GM19463 (cell line): ENCODE measurements at regions not wholly inside any gene's neighbourhood (a gene's known extent, or its start where the extent isn't known, plus 50 kb on each side); places are given as distances from the start of the nearest gene placed in this dataset.
A peak's percentile ranks its signal among the peaks of the same experiment; 100 is the strongest.
"Not testable (repeated sequence)": the region's sequence is repeated elsewhere in the genome, so short reads cannot be mapped to it uniquely, and the experiment has no call there.

Experiments
- ATAC-seq: cut with Tn5 transposase; IDR thresholded peaks from one replicate; pipeline ENCODE4 v1.9.1; 2021; ENCODE audit warnings: mild to moderate bottlenecking, moderate library complexity; ENCODE audit not compliant: unreplicated experiment

DNA sequence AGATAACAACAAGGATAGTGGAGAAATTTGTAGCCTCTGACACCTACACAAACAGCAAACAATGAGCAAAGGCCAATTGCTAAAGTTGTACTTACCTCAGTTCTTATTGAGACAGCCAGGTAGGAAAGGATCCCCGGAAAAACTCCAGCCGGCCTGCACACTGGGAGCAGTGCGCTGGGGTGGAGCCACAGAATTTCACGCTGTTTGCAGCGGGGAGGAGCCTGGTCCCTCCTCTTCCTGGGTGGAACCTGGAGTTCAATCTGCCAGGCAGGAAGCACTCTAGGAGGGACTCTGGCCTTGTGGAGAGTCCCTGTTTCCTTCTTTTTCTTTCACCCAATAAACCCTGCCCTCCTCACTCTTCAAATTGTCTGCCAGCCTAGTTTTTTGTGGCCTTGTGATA, 382.6 kb upstream of the TGIF2LX start:
- ATAC-seq = not testable (repeated sequence)

DNA sequence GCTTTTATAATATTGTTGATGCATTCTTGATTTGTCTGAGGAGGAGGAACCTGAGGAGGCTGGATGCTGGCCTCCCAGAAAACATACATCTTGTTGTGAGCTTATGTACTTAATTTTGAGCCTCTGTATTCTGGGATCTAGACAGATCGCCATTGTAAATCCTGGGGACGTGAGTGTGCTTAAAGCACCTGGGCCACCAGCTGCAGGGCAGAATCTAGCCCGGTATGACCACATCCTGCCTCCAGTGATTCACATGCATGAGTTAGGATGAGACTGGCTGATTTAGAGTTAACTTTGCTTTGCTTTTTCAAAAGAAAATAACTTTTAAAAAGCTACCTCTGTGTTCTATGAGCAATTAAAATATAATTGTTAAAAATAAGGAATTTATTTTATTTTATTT, 364.6 kb upstream of the TGIF2LX start:
- ATAC-seq = not testable (repeated sequence)

- ATAC-seq = not testable (repeated sequence)
Measured at GRCh38 chrX:89562079-89562478, 359.6 kb upstream of the TGIF2LX start.

DNA sequence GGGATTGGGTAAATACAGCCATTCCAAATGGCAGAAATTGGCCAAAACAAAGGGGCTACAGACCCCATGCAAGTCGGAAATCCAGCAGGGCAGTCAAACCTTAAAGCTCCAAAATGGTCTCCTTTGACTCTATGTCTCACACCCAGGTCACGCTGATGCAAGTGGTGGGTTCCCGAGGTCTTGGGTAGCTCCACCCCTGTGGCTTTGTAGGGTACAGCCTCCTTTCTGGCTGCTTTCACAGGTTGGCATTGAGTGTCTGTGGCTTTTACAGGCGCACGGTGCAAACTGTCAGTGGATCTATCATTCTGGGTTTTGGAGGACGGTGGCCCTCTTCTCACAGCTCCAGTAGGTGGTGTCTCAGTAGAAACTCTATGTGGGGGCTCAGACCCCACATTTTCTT, 358.6 kb upstream of the TGIF2LX start:
- ATAC-seq = not testable (repeated sequence)

DNA sequence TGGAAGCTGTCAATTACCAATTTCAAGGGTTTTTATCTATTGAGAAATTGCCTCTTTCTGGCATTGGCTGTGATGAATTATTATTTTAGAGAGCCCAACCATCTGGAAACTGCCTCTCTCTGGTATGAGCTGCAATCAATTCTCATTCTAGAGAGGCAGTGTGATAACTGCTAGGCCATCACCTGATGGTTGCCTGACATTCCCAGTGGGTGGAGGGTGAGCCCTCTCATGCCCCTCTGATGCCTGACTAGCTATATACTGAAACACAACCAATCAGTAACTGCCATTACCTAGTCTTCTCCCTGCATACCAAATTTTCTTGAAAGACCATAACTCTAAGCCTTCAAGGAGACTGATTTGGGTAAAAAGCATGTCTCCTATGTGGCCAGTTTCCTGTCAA, 353.9 kb upstream of the TGIF2LX start:
- not testable (repeated sequence) for ATAC-seq

GRCh38 chrX:89581868-89582267, 339.8 kb upstream of the TGIF2LX start:
- not testable (repeated sequence) for ATAC-seq

DNA sequence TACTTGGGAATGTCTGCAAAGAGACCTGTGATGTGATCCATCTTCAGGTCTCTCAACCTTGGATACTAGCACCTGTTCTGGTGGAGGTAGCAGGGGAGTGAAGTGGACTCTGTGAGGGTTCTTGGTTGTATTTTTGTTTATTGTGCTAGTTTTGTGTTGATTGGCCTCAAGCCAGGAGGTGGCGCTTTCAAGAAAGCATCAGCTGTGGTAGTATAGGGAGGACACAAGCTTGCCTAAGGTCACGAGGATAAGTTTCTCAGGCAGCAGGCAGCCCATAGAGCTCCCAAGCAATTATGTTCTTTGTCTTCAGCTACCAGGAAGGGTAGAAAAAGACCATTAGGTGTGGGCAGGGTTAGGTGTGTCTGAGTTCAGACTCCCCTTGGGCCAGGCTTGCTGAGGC, 289.9 kb upstream of the TGIF2LX start:
- ATAC-seq = not testable (repeated sequence)

DNA sequence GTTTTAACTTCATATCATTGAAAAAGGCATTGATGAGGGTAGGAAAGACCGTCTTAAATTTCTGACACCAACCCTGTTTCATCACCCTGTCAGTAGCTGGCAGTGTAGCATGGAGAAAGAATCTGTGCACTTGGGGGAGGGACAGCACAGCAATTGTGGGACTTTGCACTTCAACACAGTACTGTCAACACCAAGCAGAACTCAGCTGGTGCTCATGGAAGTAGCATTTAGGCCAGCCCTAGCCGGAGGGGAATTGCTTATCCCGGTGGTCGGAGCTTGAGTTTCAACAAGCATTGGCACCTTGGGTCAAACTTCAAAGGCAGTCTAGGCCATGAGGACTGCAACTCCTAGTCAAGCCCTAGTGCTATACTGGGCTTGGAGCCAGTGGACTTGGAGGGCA, 285.8 kb upstream of the TGIF2LX start:
- ATAC-seq = not testable (repeated sequence)

GRCh38 chrX:89658662-89659061, 263.0 kb upstream of the TGIF2LX start:
- not testable (repeated sequence) for ATAC-seq

- ATAC-seq = not testable (repeated sequence)
Measured at GRCh38 chrX:89706481-89706880, 215.2 kb upstream of the TGIF2LX start.

GRCh38 chrX:89707363-89707927, 214.3 kb upstream of the TGIF2LX start:
- not testable (repeated sequence) for ATAC-seq

DNA sequence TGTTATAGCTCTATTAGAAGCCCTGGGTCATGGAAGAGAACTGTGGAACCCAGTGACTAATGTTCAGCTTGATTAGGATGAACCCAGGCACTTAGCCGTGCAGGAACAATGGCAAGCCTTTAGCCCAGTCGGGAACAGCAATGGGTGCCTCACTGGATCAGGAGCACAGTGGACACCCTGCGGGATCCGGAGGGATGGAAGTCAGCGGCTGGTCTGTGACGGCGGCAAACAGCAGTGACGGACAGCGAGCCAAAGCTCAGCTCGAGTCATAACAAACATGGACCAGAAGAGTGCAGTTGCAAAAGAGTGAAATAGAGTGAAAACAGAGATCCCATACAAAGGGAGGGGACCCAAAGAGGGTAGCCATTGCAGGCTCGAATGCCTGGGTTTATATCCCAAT, 187.3 kb upstream of the TGIF2LX start:
- not testable (repeated sequence) for ATAC-seq

GRCh38 chrX:89756466-89756865, 165.2 kb upstream of the TGIF2LX start:
- ATAC-seq = not testable (repeated sequence)

DNA sequence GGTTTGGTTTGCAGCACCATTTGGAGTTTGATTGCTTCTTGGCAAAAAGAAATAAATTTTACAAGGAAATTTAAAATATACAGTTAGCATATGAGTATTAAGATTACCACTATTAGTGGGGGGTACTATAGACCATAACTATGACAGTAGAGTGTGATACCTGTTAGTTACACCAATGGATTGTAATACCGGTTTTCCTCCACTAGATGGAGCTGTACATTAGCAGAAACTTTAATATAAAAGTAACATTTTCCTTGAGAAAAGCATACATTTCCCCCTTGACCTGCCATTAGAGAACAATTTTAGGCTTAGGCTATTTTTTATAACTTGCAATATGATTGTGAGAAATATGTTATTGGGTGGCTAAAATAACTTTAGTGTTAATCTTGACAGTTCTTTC, 163.9 kb upstream of the TGIF2LX start:
- ATAC-seq = not testable (repeated sequence)

- not testable (repeated sequence) for ATAC-seq
Measured at GRCh38 chrX:89759076-89759685, 162.5 kb upstream of the TGIF2LX start.

DNA sequence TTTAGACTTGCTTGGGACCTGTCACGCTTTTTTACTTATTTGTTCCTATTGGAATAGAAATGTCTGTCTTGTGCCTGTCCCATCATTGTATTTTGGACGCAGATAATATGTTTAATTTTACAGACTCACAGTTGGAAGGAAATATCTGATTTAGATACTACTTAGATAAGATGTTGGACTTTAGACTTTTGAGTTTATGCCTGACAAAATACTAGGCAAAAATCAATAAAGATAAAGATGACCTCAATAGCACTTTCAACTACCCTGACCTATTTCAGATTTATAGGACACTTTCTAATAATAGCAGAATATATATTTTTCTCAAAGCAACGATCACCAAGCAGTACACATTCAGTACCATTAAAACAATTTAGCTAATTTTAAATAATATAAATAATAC, 150.1 kb upstream of the TGIF2LX start:
- ATAC-seq = not testable (repeated sequence)

DNA sequence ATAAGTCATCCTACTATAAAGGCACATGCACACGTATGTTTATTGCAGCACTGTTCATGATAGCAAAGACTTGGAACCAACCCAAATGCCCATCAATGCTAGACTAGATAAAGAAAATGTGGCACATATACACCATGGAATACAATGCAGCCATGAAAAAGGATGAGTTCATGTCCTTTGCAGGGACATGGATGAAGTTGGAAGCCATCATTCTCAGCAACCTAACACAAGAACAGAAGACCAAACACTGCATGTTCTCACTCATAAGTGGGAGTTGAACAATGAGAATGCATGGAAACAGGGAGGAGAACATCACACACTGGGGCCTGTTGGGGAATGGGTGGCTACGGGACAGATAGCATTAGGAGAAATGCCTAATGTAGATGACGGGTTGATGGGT, 110.3 kb upstream of the TGIF2LX start:
- ATAC-seq = not testable (repeated sequence)

DNA sequence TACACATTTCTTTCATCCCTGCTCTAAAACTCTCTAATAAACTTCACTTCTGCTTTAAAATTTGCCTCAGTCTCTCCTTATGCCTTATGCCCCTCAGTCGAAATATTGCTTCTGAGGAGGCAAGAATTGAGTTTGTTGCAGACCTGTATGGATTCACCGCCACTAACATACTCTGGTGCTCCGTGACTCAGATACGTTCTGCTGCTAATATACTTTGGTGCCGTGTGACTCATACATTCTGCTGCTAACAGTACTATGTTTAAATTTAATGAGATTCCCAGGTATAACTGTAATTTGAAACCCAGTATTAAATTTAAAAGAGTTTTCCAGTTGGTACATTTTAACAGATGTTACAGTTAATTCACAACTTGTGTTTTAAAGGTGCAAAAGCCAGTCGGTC, 82.0 kb upstream of the TGIF2LX start:
- ATAC-seq = not testable (repeated sequence)

DNA sequence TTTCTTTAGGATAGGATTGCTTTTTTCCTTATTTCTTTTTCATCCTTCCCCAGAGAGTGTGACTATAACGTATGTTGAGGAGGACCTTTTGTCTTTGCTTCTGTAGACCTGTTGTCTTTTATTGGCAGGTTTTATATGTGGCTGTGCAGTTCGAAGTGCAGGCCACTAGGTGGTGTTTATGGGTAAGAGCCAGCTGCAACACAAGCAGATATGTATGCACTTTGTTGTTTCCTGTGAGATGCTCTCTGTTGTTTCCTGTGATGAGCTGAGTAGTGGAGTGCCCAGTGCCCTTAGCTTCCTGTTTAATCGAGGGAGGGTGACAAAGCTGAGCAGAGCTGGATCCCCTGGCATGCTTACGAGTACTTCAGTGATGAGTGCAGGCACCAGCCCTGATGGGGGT, 50.0 kb upstream of the TGIF2LX start:
- peak; percentile 90 for ATAC-seq
